ENCODE measurements at regions not wholly inside any gene's neighbourhood (a gene's known extent, or its start where the extent isn't known, plus 50 kb on each side); places are given as distances from the start of the nearest gene placed in this dataset.

- TF ChIP-seq, protein P1, sequence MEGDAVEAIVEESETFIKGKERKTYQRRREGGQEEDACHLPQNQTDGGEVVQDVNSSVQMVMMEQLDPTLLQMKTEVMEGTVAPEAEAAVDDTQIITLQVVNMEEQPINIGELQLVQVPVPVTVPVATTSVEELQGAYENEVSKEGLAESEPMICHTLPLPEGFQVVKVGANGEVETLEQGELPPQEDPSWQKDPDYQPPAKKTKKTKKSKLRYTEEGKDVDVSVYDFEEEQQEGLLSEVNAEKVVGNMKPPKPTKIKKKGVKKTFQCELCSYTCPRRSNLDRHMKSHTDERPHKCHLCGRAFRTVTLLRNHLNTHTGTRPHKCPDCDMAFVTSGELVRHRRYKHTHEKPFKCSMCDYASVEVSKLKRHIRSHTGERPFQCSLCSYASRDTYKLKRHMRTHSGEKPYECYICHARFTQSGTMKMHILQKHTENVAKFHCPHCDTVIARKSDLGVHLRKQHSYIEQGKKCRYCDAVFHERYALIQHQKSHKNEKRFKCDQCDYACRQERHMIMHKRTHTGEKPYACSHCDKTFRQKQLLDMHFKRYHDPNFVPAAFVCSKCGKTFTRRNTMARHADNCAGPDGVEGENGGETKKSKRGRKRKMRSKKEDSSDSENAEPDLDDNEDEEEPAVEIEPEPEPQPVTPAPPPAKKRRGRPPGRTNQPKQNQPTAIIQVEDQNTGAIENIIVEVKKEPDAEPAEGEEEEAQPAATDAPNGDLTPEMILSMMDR (conservative IDR thresholded peaks at IDR 0.05; ENCODE audit: low read length), result no peak
- no peak for TF ChIP-seq EZH2phosphoT487 (IDR thresholded peaks at IDR 0.05; ENCODE audit: borderline replicate concordance, low read depth, low read length)
These were observed 56.5 kb upstream of the HAND1 start for GRCh38 chr5:154534457-154535050.

All from OCI-LY7 (cell line).